Lower lobe of right lung (tissue), 2 donors: ENCODE measurements at regions not wholly inside any gene's neighbourhood (a gene's known extent, or its start where the extent isn't known, plus 50 kb on each side); places are given as distances from the start of the nearest gene placed in this dataset.
A peak's percentile ranks its signal among the peaks of the same experiment; 100 is the strongest.

Experiments
- ATAC-seq, 2 donors: fragments of 200-7000 bp; cut with Tn5 transposase; one replicate each; pipeline ENCODE4 v1.9.1; 2020 to 2022; ENCODE audit warnings: mild to moderate bottlenecking in 2 of 2, moderate library complexity in 2 of 2
- DNase-seq: peaks from one replicate; pipeline ENCODE4 v3.0.0-alpha.2; 2020
- H3K27ac ChIP-seq: fragments of 200-600 bp; one replicate; pipeline ENCODE4 v1.8.0; 2022
- H3K27me3 ChIP-seq: fragments of 200-600 bp; one replicate; pipeline ENCODE4 v1.8.0; 2022; ENCODE audit warnings: low read depth
- H3K36me3 ChIP-seq: fragments of 200-600 bp; one replicate; pipeline ENCODE4 v1.8.0; 2022; ENCODE audit warnings: mild to moderate bottlenecking
- H3K4me1 ChIP-seq: fragments of 200-600 bp; one replicate; pipeline ENCODE4 v1.8.0; 2022
- H3K4me3 ChIP-seq: fragments of 200-600 bp; one replicate; pipeline ENCODE4 v1.8.0; 2022; ENCODE audit warnings: mild to moderate bottlenecking
- H3K9me3 ChIP-seq: fragments of 200-600 bp; one replicate; pipeline ENCODE4 v1.8.0; 2022
- CTCF ChIP-seq: fragments of 200-600 bp; IDR thresholded peaks from one replicate; pipeline ENCODE4 v1.8.0; 2022; ENCODE audit warnings: antibody characterized with exemption, mild to moderate bottlenecking
- intact Hi-C: fragments of 100-400 bp; cut with DNase I; formaldehyde crosslinking; loops from one replicate; pipeline ENCODE4 v1.11.0; 2022
- donor health status: DM: no; HTN: yes; CAD: no; lungs with severe emphysema.

- no peak for TF ChIP-seq CTCF
- no peaks in the 10 kb centered on the region for H3K4me1 ChIP-seq
- no peak for ATAC-seq
These were observed 97.7 kb downstream of the TMA16 start for GRCh38 chr4:163592212-163592611.

GRCh38 chr4:163595580-163595979 is 101.1 kb downstream of the TMA16 start:
- DNase-seq: no peak
- no peak for TF ChIP-seq CTCF
- Histone ChIP-seq H3K4me1 (no peaks in the 10 kb centered on the region), H3K9me3 (no peaks in the 10 kb centered on the region), H3K36me3 (no peaks in the 10 kb centered on the region), H3K27me3 (no peaks in the 10 kb centered on the region), H3K4me3 (no peak overlapping the region), H3K27ac (no peak overlapping the region)
- peak; percentile 64 to 67 for ATAC-seq
- intact Hi-C loops: no loop called here

More at GRCh38 chr4:163592212-163592611, 97.7 kb downstream of the TMA16 start:
- intact Hi-C loops: no loop called here
- H3K36me3 ChIP-seq: no peaks in the 10 kb centered on the region
- H3K27me3 ChIP-seq: no peaks in the 10 kb centered on the region
- H3K9me3 ChIP-seq: no peaks in the 10 kb centered on the region
- DNase-seq: no peak
- H3K4me3 ChIP-seq: no peak overlapping the region
- peak overlapping the region; percentile 8 for H3K27ac ChIP-seq

GRCh38 chr4:163598028-163598427 is 103.5 kb downstream of the TMA16 start:
- no peaks in the 10 kb centered on the region for H3K9me3 ChIP-seq
- no peak overlapping the region for H3K27ac ChIP-seq
- H3K27me3 ChIP-seq: no peaks in the 10 kb centered on the region
- TF ChIP-seq CTCF: no peak
- no peak overlapping the region for H3K4me3 ChIP-seq
- ATAC-seq (no peak), DNase-seq (no peak)
- intact Hi-C loops: no loop called here
- peaks cover 3% of the 10 kb centered on the region for H3K4me1 ChIP-seq
- no peaks in the 10 kb centered on the region for H3K36me3 ChIP-seq

GRCh38 chr4:163598489-163598888 is 104.0 kb downstream of the TMA16 start:
- no peak overlapping the region for H3K27ac ChIP-seq
- no peaks in the 10 kb centered on the region for H3K36me3 ChIP-seq
- DNase-seq (no peak), ATAC-seq (no peak)
- no peak for TF ChIP-seq CTCF
- intact Hi-C loops: no loop called here
- H3K9me3 ChIP-seq: no peaks in the 10 kb centered on the region
- peaks cover 8% of the 10 kb centered on the region for H3K4me1 ChIP-seq
- H3K27me3 ChIP-seq: no peaks in the 10 kb centered on the region
- H3K4me3 ChIP-seq: no peak overlapping the region

GRCh38 chr4:163600727-163601126 is 106.2 kb downstream of the TMA16 start:
- no peaks in the 10 kb centered on the region for H3K9me3 ChIP-seq
- intact Hi-C loops: no loop called here

More at GRCh38 chr4:163600727-163601126, 106.2 kb downstream of the TMA16 start:
- H3K4me3 ChIP-seq: no peak overlapping the region
- H3K36me3 ChIP-seq: no peaks in the 10 kb centered on the region
- H3K27ac ChIP-seq: no peak overlapping the region
- peaks cover 8% of the 10 kb centered on the region for H3K4me1 ChIP-seq
- peak; percentile 26 to 50 for ATAC-seq
- no peak for TF ChIP-seq CTCF
- DNase-seq: no peak
- H3K27me3 ChIP-seq: no peaks in the 10 kb centered on the region
